Heart right ventricle (tissue), 16 donors: ENCODE measurements at regions not wholly inside any gene's neighbourhood (a gene's known extent, or its start where the extent isn't known, plus 50 kb on each side); places are given as distances from the start of the nearest gene placed in this dataset.

ENCODE experiments used
- ATAC-seq, 8 donors: fragments of 200-7000 bp; cut with Tn5 transposase; one replicate each; pipeline ENCODE4 v1.9.1; 2020; ENCODE audit warnings: mild to moderate bottlenecking in 8 of 8, moderate library complexity in 8 of 8, moderate number of reproducible peaks in 1 of 8
- DNase-seq, 2 donors: peaks; one replicate each; pipeline ENCODE4 v3.0.0-alpha.2; 2020
- H3K27ac ChIP-seq, 10 donors: fragments of 200-600 bp; sonication (generic) in 2 of 10; one replicate each; pipeline versions ENCODE4 v1.5.0 to v1.8.0; 2020 to 2022; ENCODE audit warnings: mild to moderate bottlenecking in 3 of 10
- H3K27me3 ChIP-seq, 7 donors: fragments of 200-600 bp; one replicate each; pipeline ENCODE4 v1.8.0; 2021 to 2022; ENCODE audit warnings: mild to moderate bottlenecking in 2 of 7
- H3K36me3 ChIP-seq, 9 donors: fragments of 200-600 bp; sonication (generic) in 1 of 9; one replicate each; pipeline versions ENCODE4 v1.5.0 to v1.8.0; 2020 to 2022; ENCODE audit warnings: mild to moderate bottlenecking in 2 of 9
- H3K4me1 ChIP-seq, 9 donors: fragments of 200-600 bp; sonication (generic) in 1 of 9; one replicate each; pipeline versions ENCODE4 v1.5.0 to v1.8.0; 2020 to 2022; ENCODE audit warnings: mild to moderate bottlenecking in 4 of 9
- H3K4me3 ChIP-seq, 10 donors: fragments of 200-600 bp; sonication (generic) in 2 of 10; one replicate each; pipeline versions ENCODE4 v1.5.0 to v1.8.0; 2020 to 2022; ENCODE audit warnings: mild to moderate bottlenecking in 7 of 10, moderate library complexity in 2 of 10
- H3K9me3 ChIP-seq, 11 donors: fragments of 200-600 bp in 10 of 11; sonication (generic) in 2 of 11; one replicate each; pipeline versions ENCODE4 v1.5.0 to v1.8.0; 2013 to 2022; ENCODE audit warnings: mild to moderate bottlenecking in 2 of 11, control low read depth in 1 of 11, moderate library complexity in 1 of 11
- CTCF ChIP-seq, 9 donors: fragments of 200-600 bp; sonication (generic) in 2 of 9; IDR thresholded peaks; one replicate each; pipeline versions ENCODE4 v1.5.0 to v1.8.0; 2021 to 2022; ENCODE audit warnings: antibody characterized with exemption in 9 of 9, mild to moderate bottlenecking in 5 of 9, moderate library complexity in 1 of 9
- WGBS, 2 donors: extraction: QIAGEN DNeasy Blood & Tissue Kit; methylation state at CpG; one replicate each; pipeline ENCODE4 v1.1.7; 2013; ENCODE audit warnings: inconsistent platforms in 1 of 2; 5-methylcytosine and 5-hydroxymethylcytosine counted together
- intact Hi-C, 10 donors: fragments of 100-400 bp; cut with DNase I; formaldehyde crosslinking; loops; one replicate each; pipeline versions ENCODE4 v1.11.1 to v1.14.2; 2022
- donor health status: Arrhythmogenic right ventricular cardiomyopathy.
- donor health status: ischemic (EF 13 %, LVEDD 7.1; RV severe dilation, severe dysfunction).
- donor health status: healthy with polysubstance abuse.
- donor health status: DM: no; HTN: yes; CAD: no.
- donor health status: DM: no; HTN: no; CAD: no.
- donor health status: ischemic (EF 25% LVEDD 6.9; RV normal size, moderate dysfunction).
- donor health status: ischemic (EF 25% LVEDD 5.7; RV mildly dilated, moderate dysfunction).
- donor health status: healthy.
- donor health status: DM: yes; HTN: yes; CAD: no.
- donor health status: Ischemic cardiomyopathy.
- donor health status: ischemic (EF 35%, LVEDD 5.7; RV mildly dilated, moderate dysfunction).
- donor health status: nonischemic (EF 11% LVEDD 7.7; RV severe dilation, severe dysfunction).
- donor health status: DM: yes; HTN: yes; CAD: no.
- donor health status: PGD.
- donor health status: ischemic (EF 29% LVEDD 5.4; RV normal size, mild dysfunction).
- donor health status: nonischemic (EF 23%, LVEDD 6.1; RV moderate dilation, normal function).

GRCh38 chr1:195894411-195894810 is 713.8 kb downstream of the KCNT2 start:
- H3K9me3 ChIP-seq: peaks cover 0 to 13% (median 0%) of the 10 kb centered on the region in 11 donors
- ATAC-seq: peak in 5 of 8 donors; percentile 28 to 83 (median 44)
- no peak overlapping the region for H3K4me3 ChIP-seq
- WGBS, 2 donors: 4 to 12% methylated on average over 1 of the region's 1 CpG
- H3K27ac ChIP-seq: no peak overlapping the region
- intact Hi-C loops: no loop called here
- no peaks in the 10 kb centered on the region for H3K27me3 ChIP-seq
- no peak for TF ChIP-seq CTCF (IDR thresholded peaks at IDR 0.05)
- no peaks in the 10 kb centered on the region for H3K36me3 ChIP-seq
- H3K4me1 ChIP-seq: peaks cover 0 to 20% (median 0%) of the 10 kb centered on the region in 9 donors
- no peak for DNase-seq

- H3K4me3 ChIP-seq: no peak overlapping the region
- no peaks in the 10 kb centered on the region for H3K27me3 ChIP-seq
- H3K36me3 ChIP-seq: no peaks in the 10 kb centered on the region
- no peak overlapping the region for H3K27ac ChIP-seq
- DNase-seq (no peak), ATAC-seq (no peak)
- peaks cover 0 to 2% (median 0%) of the 10 kb centered on the region in 11 donors for H3K9me3 ChIP-seq
- intact Hi-C loops: no loop called here
- H3K4me1 ChIP-seq: no peaks in the 10 kb centered on the region
- TF ChIP-seq CTCF (IDR thresholded peaks at IDR 0.05): no peak
- WGBS, 2 donors: 53 to 66% methylated on average over 1 of the region's 1 CpG
Measured at GRCh38 chr1:195886000-195886399, 722.2 kb downstream of the KCNT2 start.

- no peak for DNase-seq
- H3K4me1 ChIP-seq: no peaks in the 10 kb centered on the region
- ATAC-seq: no peak
- peaks cover 0 to 11% (median 0%) of the 10 kb centered on the region in 11 donors for H3K9me3 ChIP-seq
- H3K27ac ChIP-seq: no peak overlapping the region
- TF ChIP-seq CTCF (IDR thresholded peaks at IDR 0.05): no peak
- intact Hi-C loops: no loop called here
- H3K4me3 ChIP-seq: no peak overlapping the region
- no peaks in the 10 kb centered on the region for H3K36me3 ChIP-seq
- H3K27me3 ChIP-seq: no peaks in the 10 kb centered on the region
- 72 to 82% methylated on average over 2 of the region's 2 CpGs for WGBS, 2 donors
Measured at GRCh38 chr1:195878478-195878877, 729.8 kb downstream of the KCNT2 start.

GRCh38 chr1:195876792-195877191 is 731.4 kb downstream of the KCNT2 start:
- Histone ChIP-seq H3K4me1 (no peaks in the 10 kb centered on the region), H3K4me3 (no peak overlapping the region), H3K36me3 (no peaks in the 10 kb centered on the region), H3K9me3 (peaks cover 0 to 12% (median 0%) of the 10 kb centered on the region in 11 donors), H3K27ac (no peak overlapping the region), H3K27me3 (no peaks in the 10 kb centered on the region)
- WGBS, 2 donors: 70 to 74% methylated on average over 4 of the region's 4 CpGs
- intact Hi-C loops: no loop called here
- no peak for TF ChIP-seq CTCF (IDR thresholded peaks at IDR 0.05)
- ATAC-seq (no peak), DNase-seq (no peak)
